Stimulated activated CD4-positive, alpha-beta T cell treated with anti-CD3 and anti-CD28 coated beads, Interleukin-12 subunit alpha, Interleukin-12 subunit beta, amount 100 ng/mL, for 4 hours (primary cell): ENCODE measurements at regions not wholly inside any gene's neighbourhood (a gene's known extent, or its start where the extent isn't known, plus 50 kb on each side); places are given as distances from the start of the nearest gene placed in this dataset.

Experiments used
- DNase-seq: peaks from one replicate; pipeline ENCODE4 v3.0.0-alpha.2; 2020

GRCh38 chr5:174236070-174236469 lies 190.6 kb downstream of the NSG2 start:
- no peak for DNase-seq

GRCh38 chr5:174239718-174240117 lies 194.2 kb downstream of the NSG2 start:
- DNase-seq, result no peak

GRCh38 chr5:174242573-174242972 lies 197.1 kb downstream of the NSG2 start:
- DNase-seq, result no peak

- no peak for DNase-seq
These were observed 198.4 kb downstream of the NSG2 start for GRCh38 chr5:174243904-174244303.

GRCh38 chr5:174245516-174246075 lies 200.1 kb downstream of the NSG2 start:
- no peak for DNase-seq

GRCh38 chr5:174246743-174247142 lies 201.2 kb downstream of the NSG2 start:
- no peak for DNase-seq

- DNase-seq, result no peak
These were observed 201.8 kb downstream of the NSG2 start for GRCh38 chr5:174247301-174247700.

- DNase-seq, result no peak
These were observed 205.9 kb downstream of the NSG2 start for GRCh38 chr5:174251305-174252000.

- no peak for DNase-seq
These were observed 206.6 kb downstream of the NSG2 start for GRCh38 chr5:174252121-174252520.

- DNase-seq, result no peak
These were observed 214.4 kb downstream of the NSG2 start for GRCh38 chr5:174259696-174260420.

- no peak for DNase-seq
These were observed 225.8 kb downstream of the NSG2 start for GRCh38 chr5:174271316-174271715.

- DNase-seq, result no peak
These were observed 227.2 kb downstream of the NSG2 start for GRCh38 chr5:174272671-174273070.

- DNase-seq, result no peak
These were observed 227.8 kb downstream of the NSG2 start for GRCh38 chr5:174273325-174273724.

- DNase-seq, result no peak
These were observed 230.5 kb downstream of the NSG2 start for GRCh38 chr5:174275959-174276358.

GRCh38 chr5:174281089-174281760 lies 235.7 kb downstream of the NSG2 start:
- no peak for DNase-seq

- no peak for DNase-seq
These were observed 236.3 kb downstream of the NSG2 start for GRCh38 chr5:174281855-174282254.

- no peak for DNase-seq
These were observed 236.9 kb downstream of the NSG2 start for GRCh38 chr5:174282391-174282790.

GRCh38 chr5:174283211-174284005 lies 237.9 kb downstream of the NSG2 start:
- DNase-seq, result no peak

GRCh38 chr5:174284873-174285272 lies 239.4 kb downstream of the NSG2 start:
- no peak for DNase-seq

GRCh38 chr5:174287761-174288160 lies 242.3 kb downstream of the NSG2 start:
- no peak for DNase-seq

GRCh38 chr5:174288439-174288838 lies 242.9 kb downstream of the NSG2 start:
- DNase-seq, result no peak

- DNase-seq, result no peak
These were observed 245.7 kb downstream of the NSG2 start for GRCh38 chr5:174291162-174291561.

- DNase-seq, result no peak
These were observed 246.8 kb downstream of the NSG2 start for GRCh38 chr5:174292348-174292747.
